SU-DHL-6 (cell line): ENCODE measurements at regions not wholly inside any gene's neighbourhood (a gene's known extent, or its start where the extent isn't known, plus 50 kb on each side); places are given as distances from the start of the nearest gene placed in this dataset.

Experiments
- H2AFZ ChIP-seq: fragments of 200-600 bp; sonication (generic); 2 replicates; pipeline ENCODE4 v1.6.1; 2014; ENCODE audit warnings: low read depth, mild to moderate bottlenecking, moderate library complexity, mixed read lengths, antibody characterized with exemption, low read length; ENCODE audit not compliant: severe bottlenecking
- H3F3A ChIP-seq: fragments of 200-600 bp; shearing (Covaris generic); 2 replicates; pipeline ENCODE4 v1.6.0; 2016; ENCODE audit warnings: antibody characterized with exemption, mild to moderate bottlenecking; ENCODE audit not compliant: insufficient read depth
- H3K27ac ChIP-seq: fragments of 200-600 bp; sonication (generic); 2 replicates; pipeline ENCODE4 v1.5.1; 2016; ENCODE audit warnings: low read depth, mild to moderate bottlenecking, low read length, moderate library complexity, mixed read lengths
- H3K27me3 ChIP-seq: fragments of 200-600 bp; sonication (generic), shearing (Covaris generic); 2 replicates; pipeline ENCODE4 v1.6.0; 2014; ENCODE audit warnings: mild to moderate bottlenecking, low read length
- H3K36me3 ChIP-seq: fragments of 200-600 bp; sonication (generic); 2 replicates; pipeline ENCODE4 v1.6.1; 2014; ENCODE audit warnings: mild to moderate bottlenecking, low read length, mixed read lengths
- H3K4me2 ChIP-seq: fragments of 300-600, 200-600 bp; shearing (Covaris generic), sonication (generic); 2 replicates; pipeline ENCODE4 v1.6.0; 2014; ENCODE audit warnings: low read length, low read depth, mild to moderate bottlenecking; ENCODE audit not compliant: poor library complexity, severe bottlenecking
- H3K4me3 ChIP-seq: fragments of 200-600 bp; sonication (generic); 2 replicates; pipeline ENCODE4 v1.5.1; 2014; ENCODE audit warnings: antibody characterized with exemption, low read length, mild to moderate bottlenecking, mixed read lengths; ENCODE audit not compliant: insufficient read depth, poor library complexity, severe bottlenecking
- H3K79me2 ChIP-seq: fragments of 200-600 bp; sonication (generic); 2 replicates; pipeline ENCODE4 v1.6.1; 2014; ENCODE audit warnings: mild to moderate bottlenecking, low read length, moderate library complexity; ENCODE audit not compliant: insufficient read depth
- H3K9ac ChIP-seq: fragments of 200-600 bp; sonication (generic); 2 replicates; pipeline ENCODE4 v1.7.0; 2014; ENCODE audit warnings: mild to moderate bottlenecking, low read length
- H3K9me2 ChIP-seq: fragments of 200-600 bp; sonication (generic); replicated peaks from 2 replicates; pipeline ENCODE4 v1.6.1; 2014; ENCODE audit warnings: low read length; ENCODE audit not compliant: insufficient read depth
- H3K9me3 ChIP-seq: fragments of 200-600 bp; sonication (generic); 2 replicates; pipeline ENCODE4 v1.6.1; 2014; ENCODE audit warnings: low read length, mixed read lengths; ENCODE audit not compliant: insufficient read depth
- H4K20me1 ChIP-seq: fragments of 200-600 bp; sonication (generic); 2 replicates; pipeline ENCODE4 v1.6.1; 2014; ENCODE audit warnings: low read depth, mild to moderate bottlenecking, antibody characterized with exemption, low read length, moderate library complexity, mixed read lengths
- CTCF ChIP-seq: fragments of 200-600 bp; sonication (generic); IDR thresholded peaks from one replicate; pipeline ENCODE4 v1.5.1; 2017; ENCODE audit warnings: antibody characterized with exemption, mild to moderate bottlenecking, low read length, moderate library complexity; ENCODE audit not compliant: insufficient read depth, poor library complexity, severe bottlenecking
- EZH2phosphoT487 ChIP-seq: fragments of 200-600 bp; sonication (generic), shearing (Covaris generic); conservative IDR thresholded peaks from 2 replicates; pipeline ENCODE4 v1.6.1; 2018; ENCODE audit warnings: mild to moderate bottlenecking, antibody characterized with exemption, low read length, moderate library complexity, mixed read lengths

- TF ChIP-seq CTCF (no peak), EZH2phosphoT487 (no peak)
- peak overlapping the region; percentile 35; the same call in 1 of the 2 replicates for H3K9ac ChIP-seq
- H2AFZ ChIP-seq = peak overlapping the region; percentile 62
- peak overlapping the region; percentile 45 for H3K4me2 ChIP-seq
- peak overlapping the region; percentile 70 for H3K27ac ChIP-seq
- H3K36me3 ChIP-seq = no peaks in the 10 kb centered on the region
- H3K27me3 ChIP-seq = no peaks in the 10 kb centered on the region
- H3K9me3 ChIP-seq = no peaks in the 10 kb centered on the region
- peaks cover 3% of the 10 kb centered on the region; the same call in 1 of the 2 replicates for H3F3A ChIP-seq
- H3K79me2 ChIP-seq = no peaks in the 10 kb centered on the region
- no peaks in the 10 kb centered on the region for H3K9me2 ChIP-seq
- no peaks in the 10 kb centered on the region for H4K20me1 ChIP-seq
- H3K4me3 ChIP-seq = no peak overlapping the region
Measured at GRCh38 chr14:50044042-50044651, 72.2 kb downstream of the VCPKMT start.

GRCh38 chr14:50045039-50045711 lies 71.2 kb downstream of the VCPKMT start:
- Histone ChIP-seq H3K27ac (peak overlapping the region; percentile 70), H3K9ac (peak overlapping the region; percentile 35; the same call in 1 of the 2 replicates), H3K4me3 (no peak overlapping the region), H3K27me3 (no peaks in the 10 kb centered on the region), H3K79me2 (no peaks in the 10 kb centered on the region), H2AFZ (peak overlapping the region; percentile 62), H3K36me3 (no peaks in the 10 kb centered on the region), H4K20me1 (no peaks in the 10 kb centered on the region), H3K9me3 (no peaks in the 10 kb centered on the region), H3K9me2 (no peaks in the 10 kb centered on the region), H3F3A (peaks cover 3% of the 10 kb centered on the region; the same call in 1 of the 2 replicates), H3K4me2 (peak overlapping the region; percentile 45)
- no peak for TF ChIP-seq EZH2phosphoT487
- no peak for TF ChIP-seq CTCF

- Histone ChIP-seq H3K27me3 (no peaks in the 10 kb centered on the region), H4K20me1 (no peaks in the 10 kb centered on the region), H3K4me2 (peak overlapping the region; percentile 45), H3F3A (peaks cover 3% of the 10 kb centered on the region; the same call in 1 of the 2 replicates), H3K9ac (peak overlapping the region; percentile 35; the same call in 1 of the 2 replicates), H3K9me3 (no peaks in the 10 kb centered on the region), H3K79me2 (no peaks in the 10 kb centered on the region), H3K9me2 (no peaks in the 10 kb centered on the region), H3K27ac (peak overlapping the region; percentile 70), H3K36me3 (no peaks in the 10 kb centered on the region), H3K4me3 (no peak overlapping the region), H2AFZ (no peak overlapping the region)
- TF ChIP-seq EZH2phosphoT487 = no peak
Measured at GRCh38 chr14:50045837-50046236, 70.5 kb downstream of the VCPKMT start.

GRCh38 chr14:50047274-50047676 lies 69.1 kb downstream of the VCPKMT start:
- Histone ChIP-seq H3K36me3 (no peaks in the 10 kb centered on the region), H3K9me3 (no peaks in the 10 kb centered on the region), H3K79me2 (no peaks in the 10 kb centered on the region), H3K9me2 (no peaks in the 10 kb centered on the region), H4K20me1 (no peaks in the 10 kb centered on the region), H3K4me2 (peak overlapping the region; percentile 34), H3K9ac (no peak overlapping the region), H3K27me3 (no peaks in the 10 kb centered on the region), H3K27ac (peak overlapping the region; percentile 31; the same call in 1 of the 2 replicates), H3K4me3 (no peak overlapping the region), H3F3A (peaks cover 3% of the 10 kb centered on the region; the same call in 1 of the 2 replicates), H2AFZ (no peak overlapping the region)
- TF ChIP-seq CTCF = no peak
- TF ChIP-seq EZH2phosphoT487 = no peak
